ENCODE measurements at regions not wholly inside any gene's neighbourhood (a gene's known extent, or its start where the extent isn't known, plus 50 kb on each side); places are given as distances from the start of the nearest gene placed in this dataset.

- TF ChIP-seq CTCF (IDR thresholded peaks at IDR 0.05; ENCODE audit: low read length) (no peak), EZH2 (IDR thresholded peaks at IDR 0.05; ENCODE audit: borderline replicate concordance, low read length) (no peak)
Measured at GRCh38 chr17:63316100-63316499, 130.0 kb downstream of the CYB561 start.
